ENCODE measurements at regions not wholly inside any gene's neighbourhood (a gene's known extent, or its start where the extent isn't known, plus 50 kb on each side); places are given as distances from the start of the nearest gene placed in this dataset.

GRCh38 chr4:45629717-45630116, 494.1 kb downstream of the GABRG1 start:
- TF ChIP-seq ZNF772 (CRISPR knock-in tag; IDR thresholded peaks at IDR 0.05) = no peak
- TF ChIP-seq CTCF (CRISPR knock-in tag; IDR thresholded peaks at IDR 0.05) = no peak
- TF ChIP-seq FOSL1 (CRISPR knock-in tag; IDR thresholded peaks at IDR 0.05; ENCODE audit: borderline replicate concordance) = no peak
- TF ChIP-seq NFE2L1 (CRISPR knock-in tag; IDR thresholded peaks at IDR 0.05; ENCODE audit: borderline replicate concordance) = no peak
- TF ChIP-seq BCLAF1 (IDR thresholded peaks at IDR 0.05) = no peak
- no peak for TF ChIP-seq KDM5A (IDR thresholded peaks at IDR 0.05; ENCODE audit: borderline replicate concordance, low read length)
- TF ChIP-seq POLR2A (IDR thresholded peaks at IDR 0.05; ENCODE audit: insufficient read depth in 1 of 2, low read depth in 2 of 2, low read length in 2 of 2) = no peak
- no peak for TF ChIP-seq ZNF788 (CRISPR knock-in tag; IDR thresholded peaks at IDR 0.05; ENCODE audit: borderline replicate concordance)
- TF ChIP-seq ZNF414 (CRISPR knock-in tag; IDR thresholded peaks at IDR 0.05) = no peak
- no peak for TF ChIP-seq HMG20B (CRISPR knock-in tag; conservative IDR thresholded peaks at IDR 0.05)

Measured in HepG2 (cell line).